GM08714 (cell line): ENCODE measurements at regions not wholly inside any gene's neighbourhood (a gene's known extent, or its start where the extent isn't known, plus 50 kb on each side); places are given as distances from the start of the nearest gene placed in this dataset.

ENCODE experiments used
- H3K4me3 ChIP-seq: fragments of 200-500 bp; sonication (Bioruptor generic); 2 replicates; pipeline ENCODE4 v1.5.1; 2014; ENCODE audit warnings: mild to moderate bottlenecking, low read length, inconsistent platforms
- ZNF274 ChIP-seq: IDR thresholded peaks from 2 replicates; pipeline ENCODE4 v1.6.1; 2012; ENCODE audit warnings: mild to moderate bottlenecking, low read depth, low read length

DNA sequence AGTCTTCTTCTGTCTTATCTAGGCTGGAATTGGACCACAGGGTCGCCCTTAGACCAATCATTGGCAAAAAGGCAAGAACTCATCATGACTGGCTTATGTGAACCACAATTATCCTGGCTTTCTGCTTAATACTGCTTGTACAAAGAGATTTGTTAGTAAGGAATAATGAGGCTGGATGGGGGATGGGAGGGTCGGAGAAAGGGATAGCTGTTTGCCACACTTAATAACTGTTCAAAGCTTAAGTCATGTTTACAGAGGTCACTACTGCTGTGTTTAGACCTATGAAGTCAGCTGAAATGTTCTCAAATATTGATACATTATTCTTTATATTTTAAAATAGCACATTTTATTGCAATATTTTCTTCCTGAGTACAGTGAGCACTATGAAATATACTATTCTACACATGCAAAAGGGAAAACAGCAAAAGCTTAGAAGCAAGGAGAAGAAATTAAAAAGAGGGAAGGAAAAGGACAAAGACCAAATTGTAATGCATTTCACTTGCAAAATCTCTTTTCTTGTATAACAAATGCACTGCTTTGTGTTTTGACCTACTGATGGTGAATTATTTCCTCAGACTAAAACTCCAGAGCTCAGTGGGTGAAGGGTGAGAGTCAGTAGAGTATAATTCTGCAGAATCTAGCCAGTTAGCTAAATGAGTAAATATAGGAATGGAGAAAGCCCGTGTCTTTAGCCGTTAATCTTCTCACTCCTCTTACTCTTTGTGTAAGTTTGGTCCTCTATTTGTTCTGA lies 404.9 kb upstream of the ZNF608 start:
- TF ChIP-seq ZNF274 = no peak
- H3K4me3 ChIP-seq = no peak overlapping the region

DNA sequence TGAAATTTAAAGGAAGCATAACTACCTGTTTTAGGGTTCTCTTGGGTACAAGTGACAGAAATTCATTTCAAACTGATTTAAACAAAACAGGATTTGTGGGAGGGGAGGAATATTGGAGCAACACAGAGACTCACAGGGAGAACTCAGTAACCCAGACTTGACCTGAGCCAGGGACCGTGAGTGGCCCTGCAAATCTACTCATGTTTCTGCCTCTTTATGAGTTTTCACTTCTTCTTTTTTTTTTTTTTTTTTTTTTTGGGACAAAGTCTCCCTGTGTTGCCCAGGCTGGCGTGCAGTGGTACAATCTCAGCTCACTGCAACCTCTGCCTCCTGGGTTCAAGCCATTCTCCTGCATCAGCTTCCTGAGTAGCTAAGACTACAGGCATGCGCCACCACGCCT lies 405.6 kb upstream of the ZNF608 start:
- TF ChIP-seq ZNF274 = no peak
- no peak overlapping the region for H3K4me3 ChIP-seq

DNA sequence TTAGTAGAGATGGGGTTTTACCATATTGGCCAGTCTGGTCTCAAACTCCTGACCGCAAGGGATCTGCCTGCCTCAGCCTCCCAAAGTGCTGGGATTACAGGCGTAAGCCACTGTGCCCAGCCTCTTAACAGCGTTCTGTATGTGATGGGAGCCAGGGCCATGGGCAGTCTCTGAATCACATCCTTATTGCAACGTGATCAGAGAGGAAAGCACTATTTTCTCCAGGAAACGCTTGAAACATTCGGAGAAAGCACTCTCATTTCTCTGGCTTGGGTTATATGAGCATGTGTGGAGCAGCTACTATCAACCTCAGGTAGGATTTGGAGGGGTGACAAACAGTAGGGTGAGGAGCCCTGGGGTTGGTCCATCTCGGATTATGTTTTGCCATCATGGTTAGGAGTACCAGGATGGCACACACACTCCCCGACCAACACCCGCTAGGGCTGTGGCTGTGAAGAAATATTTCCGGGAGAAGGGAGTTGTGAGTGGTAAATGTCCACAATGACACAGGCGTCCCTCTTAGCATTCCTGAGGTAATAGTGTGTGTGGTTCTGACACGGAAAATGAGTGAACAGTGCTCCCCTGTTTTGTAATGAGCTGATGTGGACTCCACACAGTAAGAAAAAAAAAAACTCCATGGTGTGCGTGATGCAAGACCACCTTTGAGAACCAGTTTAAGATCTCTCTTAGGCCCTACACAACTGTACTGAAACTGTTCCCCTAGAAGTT lies 406.2 kb upstream of the ZNF608 start:
- no peak for TF ChIP-seq ZNF274

DNA sequence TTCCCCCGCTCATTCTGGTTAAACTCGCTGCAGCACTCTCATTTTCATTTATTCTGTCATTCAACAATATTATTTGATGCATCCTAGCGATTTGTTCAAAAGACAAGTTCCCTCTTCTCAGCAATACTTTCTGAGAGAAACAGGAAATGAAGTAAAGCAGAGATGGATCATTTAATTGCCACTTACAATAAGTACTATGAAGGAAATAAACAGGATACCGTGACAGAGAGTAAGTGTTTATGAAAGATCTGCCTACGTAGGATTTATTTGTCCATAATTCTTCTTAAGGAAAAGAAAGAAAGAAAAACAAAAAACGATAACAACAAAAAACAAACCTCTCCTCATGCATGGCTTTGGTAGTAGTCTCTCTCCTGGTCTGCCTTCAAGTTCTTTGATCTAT lies 406.8 kb upstream of the ZNF608 start:
- TF ChIP-seq ZNF274 = no peak
- no peak overlapping the region for H3K4me3 ChIP-seq

More for the DNA sequence above, 406.2 kb upstream of the ZNF608 start:
- no peak overlapping the region for H3K4me3 ChIP-seq

DNA sequence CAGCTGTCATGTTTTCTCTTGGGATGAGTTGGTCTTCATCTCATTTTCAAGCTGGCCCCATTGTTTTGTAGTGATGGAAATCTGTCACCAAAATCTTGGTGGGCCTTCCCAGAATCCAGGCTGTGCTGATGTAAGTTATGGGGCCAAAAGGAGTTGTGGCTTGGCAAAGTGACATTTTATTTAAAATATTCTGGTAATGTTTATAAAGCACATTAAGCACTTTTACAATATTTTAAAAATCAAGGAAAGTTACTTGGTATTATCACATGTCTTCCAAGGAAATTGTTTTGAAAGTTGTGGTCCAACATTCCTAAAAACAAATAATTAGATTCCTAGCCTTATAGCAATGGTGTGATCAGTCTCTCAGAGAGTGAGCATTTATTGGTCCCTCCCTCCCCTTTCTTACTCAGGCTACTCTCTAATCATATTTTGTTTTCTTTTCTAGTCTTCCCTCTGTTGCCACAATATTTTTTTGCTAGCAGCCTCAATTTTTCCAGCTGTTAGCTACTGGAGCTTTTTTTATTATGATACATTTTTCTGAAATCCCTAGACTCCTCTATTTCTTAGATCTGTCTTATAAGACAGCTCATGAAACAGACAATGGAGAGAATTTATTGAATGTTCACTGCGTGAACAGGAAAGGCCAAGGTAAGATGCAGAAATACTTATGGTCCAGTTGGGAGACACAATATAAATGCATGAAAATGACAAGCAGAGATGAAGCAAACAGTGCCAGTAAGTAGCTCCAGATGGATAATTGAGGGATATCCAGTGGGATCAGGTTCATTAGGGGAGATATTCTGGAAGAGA lies 408.1 kb upstream of the ZNF608 start:
- no peak for TF ChIP-seq ZNF274
- no peak overlapping the region for H3K4me3 ChIP-seq

DNA sequence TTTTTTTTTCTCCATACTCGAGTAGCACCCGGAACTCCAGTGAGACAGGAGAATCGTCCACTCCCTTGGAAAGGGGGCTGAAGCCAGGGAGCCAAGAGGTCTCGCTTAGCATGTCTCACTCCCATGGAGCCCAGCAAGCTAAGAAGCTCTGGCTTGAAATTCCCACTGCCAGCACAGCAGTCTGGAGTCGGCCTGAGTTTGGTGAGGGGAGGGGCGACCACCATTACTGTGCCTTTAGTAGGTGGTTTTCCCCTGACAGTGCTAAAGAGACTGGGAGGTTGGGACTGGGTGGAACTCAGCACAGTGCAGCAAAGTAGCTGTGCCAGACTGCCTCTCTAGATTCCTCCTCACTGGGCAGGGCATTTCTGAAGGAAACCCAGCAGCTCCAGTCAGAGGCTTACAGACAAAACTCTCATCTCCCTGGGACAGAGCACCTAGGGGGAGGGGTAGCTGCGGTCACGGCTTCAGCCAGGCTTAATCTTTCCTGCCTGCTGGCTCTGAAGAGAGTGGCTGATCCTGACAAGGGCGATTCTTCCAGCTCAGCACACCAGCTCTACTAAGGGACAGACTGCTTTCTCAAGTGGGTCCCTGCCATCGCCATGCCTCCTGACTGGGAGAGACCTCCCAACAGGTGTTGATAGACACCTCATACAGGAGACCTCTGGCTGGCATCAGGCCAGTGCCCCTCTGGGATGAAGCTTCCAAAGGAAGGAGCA lies 414.5 kb upstream of the ZNF608 start:
- TF ChIP-seq ZNF274 = no peak
- no peak overlapping the region for H3K4me3 ChIP-seq

DNA sequence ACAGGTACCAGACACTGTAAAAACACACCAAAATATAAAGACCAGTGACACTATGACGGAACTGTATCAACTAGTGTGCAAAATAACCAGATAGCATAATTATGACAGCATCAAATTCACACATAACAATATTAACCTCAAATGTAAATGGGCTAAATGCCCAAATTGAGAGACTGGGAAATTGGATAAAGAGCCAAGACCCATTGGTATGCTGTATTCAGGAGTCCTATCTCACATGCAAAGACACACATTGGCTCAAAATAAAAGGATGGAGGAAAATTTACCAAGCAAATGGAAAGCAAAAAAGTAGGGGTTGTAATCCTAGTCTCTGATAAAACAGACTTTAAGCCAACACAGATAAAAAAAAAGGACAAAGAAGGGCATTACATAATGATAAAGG lies 416.3 kb upstream of the ZNF608 start:
- TF ChIP-seq ZNF274 = no peak
- no peak overlapping the region for H3K4me3 ChIP-seq

DNA sequence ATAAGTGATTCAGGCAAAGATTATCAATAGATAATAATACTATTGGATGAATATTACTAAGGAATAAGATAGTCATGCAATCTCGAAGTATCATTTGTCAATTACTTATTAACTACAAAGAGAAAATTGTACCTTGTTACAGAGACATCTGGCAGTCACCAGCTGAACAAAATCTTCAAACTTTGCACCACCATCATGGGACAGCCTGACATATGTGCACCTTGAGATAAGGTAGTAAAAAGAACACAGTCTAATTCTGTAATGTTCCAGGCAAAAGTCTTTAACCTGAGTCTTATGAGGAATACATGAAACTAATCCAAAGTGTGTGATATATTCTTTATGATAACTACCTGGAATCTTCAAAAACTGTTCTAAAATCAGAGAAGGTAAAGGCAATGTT lies 423.0 kb upstream of the ZNF608 start:
- H3K4me3 ChIP-seq = no peak overlapping the region
- no peak for TF ChIP-seq ZNF274

DNA sequence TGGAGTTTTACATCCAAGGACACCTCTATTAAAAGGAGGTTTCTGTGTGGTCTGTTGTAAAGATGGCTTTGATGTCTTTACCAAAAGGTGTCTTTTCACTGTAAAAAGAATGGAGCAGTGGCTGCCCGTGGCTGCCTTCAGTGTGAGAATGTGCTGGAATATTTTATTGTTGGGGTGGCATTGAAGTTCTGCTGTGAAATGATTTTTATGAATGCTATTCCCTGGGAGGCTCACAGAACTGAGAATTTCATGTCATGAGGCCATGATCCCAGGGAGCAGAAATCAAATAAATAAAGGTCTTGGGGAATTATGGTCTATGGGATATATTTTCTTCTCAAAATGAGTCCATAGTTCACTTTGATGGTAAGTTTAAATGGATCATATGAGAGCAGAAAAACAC lies 425.2 kb upstream of the ZNF608 start:
- TF ChIP-seq ZNF274 = no peak
- H3K4me3 ChIP-seq = no peak overlapping the region

DNA sequence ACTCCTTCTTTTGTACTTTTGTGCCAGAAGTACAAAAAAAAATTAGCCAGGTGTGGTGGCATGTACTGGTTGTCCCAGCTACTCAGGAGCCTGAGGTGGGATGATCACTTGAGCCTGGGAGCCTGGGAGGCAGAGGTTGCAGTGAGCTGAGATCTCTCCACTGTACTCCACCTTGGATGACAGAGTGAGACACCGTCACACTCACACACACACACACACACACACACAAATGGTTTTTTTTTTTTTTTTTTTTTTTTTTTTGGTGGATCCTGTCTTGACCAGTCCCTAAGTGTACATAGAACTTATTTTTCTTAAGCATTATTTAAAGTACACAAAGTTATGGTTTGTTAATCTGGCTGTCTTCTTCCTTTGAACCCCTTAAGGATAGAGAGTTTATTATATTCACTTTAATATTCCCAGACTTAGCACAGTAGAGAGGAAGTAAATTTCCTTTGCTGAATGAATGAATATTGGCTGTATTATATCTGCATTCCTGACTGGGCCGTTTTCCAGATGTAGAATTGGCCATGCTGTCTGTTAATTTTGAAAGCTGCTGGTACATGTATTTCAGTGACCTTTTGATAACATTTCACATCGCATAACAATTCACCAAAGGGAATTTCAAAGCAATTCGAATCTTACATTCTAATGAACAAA lies 429.0 kb upstream of the ZNF608 start:
- H3K4me3 ChIP-seq = no peak overlapping the region
- no peak for TF ChIP-seq ZNF274

DNA sequence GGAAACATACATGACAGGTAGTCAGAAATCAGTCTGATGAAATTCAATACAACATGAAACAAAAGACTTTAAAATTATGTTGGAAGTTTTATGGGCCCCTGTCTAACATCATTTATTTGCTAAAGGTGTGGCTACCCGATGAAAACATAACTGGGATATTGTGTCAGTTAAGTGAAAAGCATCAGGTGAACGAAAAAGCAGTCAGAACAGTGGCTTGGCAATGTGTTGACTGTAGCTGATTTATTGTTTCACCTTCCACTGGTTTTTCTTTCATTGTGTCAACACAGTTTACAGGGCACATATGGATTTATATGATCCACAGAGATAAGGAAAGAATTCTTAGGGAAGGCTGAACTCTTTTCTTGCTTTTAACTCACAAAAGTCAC lies 429.6 kb upstream of the ZNF608 start:
- TF ChIP-seq ZNF274 = no peak
- H3K4me3 ChIP-seq = no peak overlapping the region

DNA sequence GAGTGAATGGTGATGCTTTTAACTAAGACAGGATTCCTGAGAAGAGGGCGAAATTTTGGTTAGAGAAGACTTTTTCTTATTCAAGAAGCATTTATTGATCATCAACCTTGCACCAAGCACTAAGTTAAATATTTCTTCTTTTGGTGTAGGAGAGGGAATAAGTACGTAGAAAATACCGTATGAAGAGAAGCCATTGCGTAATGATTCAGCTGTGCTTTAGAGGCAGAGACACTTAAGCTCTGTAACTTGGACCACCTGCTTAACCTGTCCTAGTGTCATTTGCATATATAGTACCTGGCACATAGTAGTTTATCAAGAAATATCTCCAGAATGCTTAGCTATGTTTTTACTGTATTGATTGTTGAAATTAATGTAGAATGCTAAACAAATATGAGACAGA lies 430.9 kb upstream of the ZNF608 start:
- no peak overlapping the region for H3K4me3 ChIP-seq
- TF ChIP-seq ZNF274 = no peak

DNA sequence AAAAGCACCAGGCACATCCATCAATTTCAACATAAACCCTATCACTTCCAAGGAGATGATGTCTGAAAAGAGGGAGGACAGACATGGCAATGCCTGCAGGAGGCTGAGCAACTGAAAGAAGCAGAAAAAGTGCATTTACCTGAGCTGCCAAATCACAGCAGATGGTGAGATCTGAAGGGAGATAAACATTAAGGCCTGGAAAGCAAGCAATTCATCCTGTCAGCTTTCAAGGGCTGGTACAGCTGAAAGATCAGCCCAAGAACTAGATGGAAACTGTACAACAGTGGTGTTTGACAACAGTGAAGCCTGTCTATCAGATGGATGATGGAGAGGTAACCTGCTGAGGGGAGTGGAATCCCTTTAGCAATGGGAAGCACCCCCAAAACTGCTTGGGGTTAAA lies 433.2 kb upstream of the ZNF608 start:
- TF ChIP-seq ZNF274 = no peak
- no peak overlapping the region for H3K4me3 ChIP-seq
